Activated naive CD4-positive, alpha-beta T cell treated with anti-CD3 and anti-CD28 coated beads for 36 hours (primary cell): ENCODE measurements at regions not wholly inside any gene's neighbourhood (a gene's known extent, or its start where the extent isn't known, plus 50 kb on each side); places are given as distances from the start of the nearest gene placed in this dataset.

Experiments used
- CTCF ChIA-PET: fragments of 350-600 bp; sonication (Branson Sonifier 250); formaldehyde crosslinking; loops from one replicate; lab custom pipeline; 2021; ENCODE audit warnings: antibody characterized with exemption; lab: Charles Lee
- DNase-seq: peaks from one replicate; pipeline ENCODE4 v3.0.0-alpha.2; 2020
- H3K27ac Mint-ChIP-seq: one replicate; pipeline ENCODE4 v1.8.0; 2021; ENCODE audit warnings: mild to moderate bottlenecking, mixed read lengths
- H3K27me3 Mint-ChIP-seq: one replicate; pipeline ENCODE4 v1.8.0; 2021; ENCODE audit warnings: low read depth, mixed read lengths
- H3K36me3 Mint-ChIP-seq: one replicate; pipeline ENCODE4 v1.8.0; 2021; ENCODE audit warnings: low read depth, mixed read lengths
- H3K4me1 Mint-ChIP-seq: one replicate; pipeline ENCODE4 v1.8.0; 2021; ENCODE audit warnings: low read depth, mixed read lengths
- H3K4me3 Mint-ChIP-seq: one replicate; pipeline ENCODE4 v1.8.0; 2021; ENCODE audit warnings: mild to moderate bottlenecking, moderate library complexity, mixed read lengths
- H3K9me3 Mint-ChIP-seq: one replicate; pipeline ENCODE4 v1.8.0; 2021; ENCODE audit warnings: mixed read lengths
- intact Hi-C: fragments of 100-400 bp; cut with micrococcal nuclease; formaldehyde crosslinking; loops from one replicate; pipeline ENCODE4 v1.15.1; 2023

DNA sequence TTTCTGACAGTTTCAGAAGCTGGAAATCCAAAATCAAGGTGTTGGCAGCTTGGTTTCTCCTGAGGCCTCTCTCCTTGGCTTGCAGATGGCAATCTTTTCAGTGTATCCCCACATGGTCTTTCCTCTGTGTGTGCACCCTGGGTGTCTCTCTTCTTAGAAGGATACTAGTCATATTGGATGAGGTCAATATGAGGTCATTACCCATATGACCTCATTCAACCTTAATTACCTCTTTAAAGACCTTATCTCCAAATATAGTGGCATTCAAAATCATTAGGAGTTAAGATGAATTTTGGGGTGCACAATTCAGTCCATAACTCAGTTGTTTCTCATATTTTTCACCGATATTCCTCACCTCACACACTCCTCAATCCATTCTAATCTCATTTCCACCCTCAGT lies 92.4 kb upstream of the TGM3 start:
- no peak for DNase-seq
- Mint-ChIP-seq H3K9me3 (no peaks in the 10 kb centered on the region), H3K4me3 (no peak overlapping the region), H3K4me1 (peaks cover 2% of the 10 kb centered on the region), H3K27me3 (no peaks in the 10 kb centered on the region), H3K36me3 (no peaks in the 10 kb centered on the region), H3K27ac (no peak overlapping the region)
- CTCF ChIA-PET: no interaction called here
- intact Hi-C loops: no loop called here

- no peaks in the 10 kb centered on the region for H3K36me3 Mint-ChIP-seq
- intact Hi-C loops: no loop called here
- no peaks in the 10 kb centered on the region for H3K9me3 Mint-ChIP-seq
- peaks cover 2% of the 10 kb centered on the region for H3K4me1 Mint-ChIP-seq
- CTCF ChIA-PET: no interaction called here
- H3K27ac Mint-ChIP-seq: no peak overlapping the region
- no peaks in the 10 kb centered on the region for H3K27me3 Mint-ChIP-seq
- H3K4me3 Mint-ChIP-seq: no peak overlapping the region
- DNase-seq: no peak
Observed at GRCh38 chr20:2204021-2204420, 91.8 kb upstream of the TGM3 start.

DNA sequence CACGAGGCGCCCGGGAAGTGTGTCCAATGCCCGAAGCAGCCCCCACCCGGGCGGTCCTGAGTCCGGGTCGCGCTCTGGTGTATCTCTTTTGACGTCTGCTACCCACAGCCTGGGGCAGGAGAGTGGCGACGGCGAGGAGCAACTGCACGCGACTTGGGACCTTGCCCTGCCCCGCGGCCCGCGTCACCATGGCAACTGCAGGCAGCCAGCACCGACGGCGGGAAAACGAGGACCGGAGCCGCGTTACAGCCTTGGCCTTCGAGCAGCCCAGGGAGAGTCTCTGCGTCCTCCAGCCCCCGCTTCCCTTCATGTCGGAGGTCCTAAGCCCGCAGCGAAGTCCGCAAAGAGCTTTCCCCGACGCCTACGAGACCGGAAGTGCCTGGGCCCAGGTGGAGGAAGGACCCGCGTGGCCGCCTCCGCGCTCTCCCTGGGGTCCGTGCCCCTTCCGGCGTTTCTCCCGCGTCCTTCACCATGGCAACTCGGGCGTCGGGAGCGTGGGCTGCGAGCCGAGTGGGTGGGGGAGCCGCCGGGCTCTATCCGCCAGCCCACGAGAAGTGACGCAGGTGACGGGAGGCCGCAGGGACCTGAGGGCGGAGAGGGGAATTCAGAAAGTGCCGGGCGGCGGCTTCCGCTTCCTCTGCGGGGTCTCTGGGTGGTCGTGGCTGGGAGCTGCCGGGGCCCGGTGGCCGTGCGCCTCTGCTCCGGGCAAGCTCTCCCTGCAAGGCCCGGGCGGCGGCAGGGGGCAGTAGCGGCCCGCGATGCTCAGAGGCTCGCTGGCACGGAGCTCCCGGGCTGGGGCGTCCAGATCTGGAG lies 88.6 kb upstream of the TGM3 start:
- Mint-ChIP-seq H3K4me1 (peaks cover 2% of the 10 kb centered on the region), H3K4me3 (peak overlapping the region; percentile 71), H3K36me3 (no peaks in the 10 kb centered on the region), H3K27me3 (peaks cover 6% of the 10 kb centered on the region), H3K9me3 (no peaks in the 10 kb centered on the region), H3K27ac (no peak overlapping the region)
- CTCF ChIA-PET: interaction anchor here (0.5 to 2.8 kb wide), 27 partner anchors 10 to 376 kb away, joined by 3 to 25 read pairs (median 4); no protein-coding TSS in a partner anchor
- intact Hi-C loops: loop anchor here (1.0 kb wide), 3 partner anchors 11 to 245 kb away; no protein-coding TSS in a partner anchor
- DNase-seq: peak; percentile 75

GRCh38 chr20:2207770-2208097 lies 88.1 kb upstream of the TGM3 start:
- Mint-ChIP-seq H3K36me3 (no peaks in the 10 kb centered on the region), H3K4me1 (peaks cover 2% of the 10 kb centered on the region), H3K9me3 (no peaks in the 10 kb centered on the region), H3K4me3 (peak overlapping the region; percentile 71), H3K27ac (no peak overlapping the region), H3K27me3 (peaks cover 8% of the 10 kb centered on the region)
- intact Hi-C loops: loop anchor here (1.0 kb wide), 3 partner anchors 11 to 245 kb away; no protein-coding TSS in a partner anchor
- DNase-seq: no peak
- CTCF ChIA-PET: interaction anchor here (0.7 to 2.8 kb wide), 26 partner anchors 10 to 314 kb away, joined by 3 to 25 read pairs (median 4); no protein-coding TSS in a partner anchor

DNA sequence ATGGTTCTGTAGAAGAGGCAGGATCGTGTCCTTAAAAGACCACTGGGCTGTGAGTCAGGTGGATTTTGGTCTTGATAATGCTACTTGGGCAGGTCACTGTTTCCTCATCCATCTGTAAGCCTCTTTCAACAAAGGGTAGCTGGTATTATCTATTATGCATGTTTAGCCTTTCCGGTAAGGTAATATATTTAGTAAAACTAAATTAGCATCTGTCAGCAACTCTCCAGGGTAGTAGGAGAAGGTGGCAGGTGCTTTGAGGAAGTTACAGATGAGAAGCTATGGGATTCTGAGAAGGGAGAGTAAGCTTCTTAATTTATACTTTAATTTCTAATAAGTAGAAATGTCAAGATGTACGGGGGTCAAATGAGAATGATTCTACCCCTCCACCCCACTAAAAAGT lies 86.9 kb upstream of the TGM3 start:
- Mint-ChIP-seq H3K36me3 (no peaks in the 10 kb centered on the region), H3K4me1 (peaks cover 2% of the 10 kb centered on the region), H3K4me3 (no peak overlapping the region), H3K27me3 (peaks cover 8% of the 10 kb centered on the region), H3K27ac (no peak overlapping the region), H3K9me3 (no peaks in the 10 kb centered on the region)
- DNase-seq: no peak
- intact Hi-C loops: no loop called here
- CTCF ChIA-PET: interaction anchor here (0.7 to 3.3 kb wide), 6 partner anchors 9 to 247 kb away, joined by 3 to 25 read pairs (median 10); no protein-coding TSS in a partner anchor

- CTCF ChIA-PET: interaction anchor here (0.5 to 3.3 kb wide), 3 partner anchors 159 to 924 kb away, joined by 3 to 10 read pairs (median 4); no protein-coding TSS in a partner anchor
- Mint-ChIP-seq H3K36me3 (no peaks in the 10 kb centered on the region), H3K27ac (no peak overlapping the region), H3K4me1 (peaks cover 2% of the 10 kb centered on the region), H3K4me3 (no peak overlapping the region), H3K27me3 (peaks cover 8% of the 10 kb centered on the region), H3K9me3 (no peaks in the 10 kb centered on the region)
- intact Hi-C loops: no loop called here
- DNase-seq: no peak
Observed at GRCh38 chr20:2210646-2211552, 84.9 kb upstream of the TGM3 start.

DNA sequence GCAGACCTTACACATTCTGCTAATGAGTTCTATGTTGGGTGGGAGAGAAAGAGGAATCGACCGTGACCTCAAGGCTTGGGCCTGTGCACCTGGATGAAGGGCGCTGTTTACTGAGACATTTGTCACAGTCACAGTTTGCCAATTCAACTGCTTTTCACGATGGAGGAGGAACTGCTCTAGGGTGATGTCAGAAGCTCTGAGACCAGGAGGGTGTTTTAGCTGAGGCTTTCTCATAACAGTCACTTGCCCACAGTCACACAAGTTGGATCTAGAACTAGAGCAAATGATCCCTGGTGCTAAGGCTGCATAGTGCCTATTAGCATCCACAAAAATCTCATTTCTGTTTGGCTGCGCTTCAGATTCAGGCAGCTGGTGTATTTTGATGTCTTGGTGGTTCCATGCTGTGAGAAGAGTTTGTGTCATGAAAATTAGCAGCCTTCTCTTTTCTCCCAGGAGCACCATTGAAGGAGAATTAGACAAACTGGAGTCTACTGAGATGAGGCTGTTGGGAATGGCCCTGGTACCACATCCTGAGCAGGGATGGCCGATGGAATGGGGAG lies 83.3 kb upstream of the TGM3 start:
- no peaks in the 10 kb centered on the region for H3K36me3 Mint-ChIP-seq
- CTCF ChIA-PET: interaction anchor here (0.6 to 3.3 kb wide), 3 partner anchors 37 to 541 kb away, joined by 3 to 10 read pairs (median 3); no protein-coding TSS in a partner anchor
- intact Hi-C loops: no loop called here
- H3K4me1 Mint-ChIP-seq: peaks cover 2% of the 10 kb centered on the region
- peaks cover 8% of the 10 kb centered on the region for H3K27me3 Mint-ChIP-seq
- no peak overlapping the region for H3K27ac Mint-ChIP-seq
- H3K9me3 Mint-ChIP-seq: no peaks in the 10 kb centered on the region
- DNase-seq: no peak
- H3K4me3 Mint-ChIP-seq: no peak overlapping the region

- no peak for DNase-seq
- H3K27ac Mint-ChIP-seq: no peak overlapping the region
- no peaks in the 10 kb centered on the region for H3K9me3 Mint-ChIP-seq
- peaks cover 8% of the 10 kb centered on the region for H3K27me3 Mint-ChIP-seq
- H3K4me1 Mint-ChIP-seq: peaks cover 11% of the 10 kb centered on the region
- no peak overlapping the region for H3K4me3 Mint-ChIP-seq
- H3K36me3 Mint-ChIP-seq: no peaks in the 10 kb centered on the region
- CTCF ChIA-PET: interaction anchor here (0.6 kb wide), 1 partner anchor 239 kb away, joined by 3 read pairs; no protein-coding TSS in a partner anchor
- intact Hi-C loops: no loop called here
Observed at GRCh38 chr20:2213401-2213800, 82.4 kb upstream of the TGM3 start.

GRCh38 chr20:2217857-2218539 lies 77.8 kb upstream of the TGM3 start:
- CTCF ChIA-PET: interaction anchor here (0.9 to 1.4 kb wide), 3 partner anchors 9 to 174 kb away, joined by 3 to 14 read pairs (median 3); no protein-coding TSS in a partner anchor
- peaks cover 22% of the 10 kb centered on the region for H3K4me1 Mint-ChIP-seq
- H3K36me3 Mint-ChIP-seq: no peaks in the 10 kb centered on the region
- H3K9me3 Mint-ChIP-seq: peaks cover 6% of the 10 kb centered on the region
- intact Hi-C loops: loop anchor here (1.0 to 5.0 kb wide), 3 partner anchors 11 to 254 kb away; partner anchors contain the start of genes SNRPB and STK35
- peak; percentile 73 for DNase-seq
- no peak overlapping the region for H3K4me3 Mint-ChIP-seq
- H3K27me3 Mint-ChIP-seq: no peaks in the 10 kb centered on the region
- H3K27ac Mint-ChIP-seq: peak overlapping the region; percentile 42

- intact Hi-C loops: loop anchor here (5.0 kb wide), 2 partner anchors 117 to 253 kb away; partner anchors contain the start of genes SNRPB and STK35
- H3K4me3 Mint-ChIP-seq: no peak overlapping the region
Observed at GRCh38 chr20:2219481-2220006, 76.3 kb upstream of the TGM3 start.

DNA sequence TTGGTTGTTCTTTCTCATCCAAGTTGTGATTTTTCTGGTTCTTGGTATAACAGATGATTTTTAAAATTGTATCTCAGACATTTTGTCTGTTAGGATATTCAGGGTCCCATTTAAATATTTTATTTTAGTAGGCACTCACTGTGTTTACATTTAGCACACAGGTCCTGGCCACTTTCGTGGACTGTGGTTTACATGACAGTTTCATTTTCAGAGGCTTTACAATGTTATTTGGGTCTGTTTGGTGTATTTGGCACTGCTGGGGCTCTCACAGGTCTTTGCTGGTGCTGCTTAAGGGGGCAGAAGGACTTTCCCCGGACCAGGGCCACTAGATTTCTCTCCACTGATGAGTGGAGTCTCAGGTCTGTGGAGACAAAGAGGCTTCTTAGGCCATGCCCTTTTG lies 75.5 kb upstream of the TGM3 start:
- Mint-ChIP-seq H3K27ac (no peak overlapping the region), H3K9me3 (peaks cover 6% of the 10 kb centered on the region), H3K27me3 (no peaks in the 10 kb centered on the region), H3K4me3 (no peak overlapping the region), H3K36me3 (no peaks in the 10 kb centered on the region), H3K4me1 (peaks cover 22% of the 10 kb centered on the region)
- CTCF ChIA-PET: no interaction called here
- intact Hi-C loops: no loop called here
- no peak for DNase-seq

More at GRCh38 chr20:2219481-2220006, 76.3 kb upstream of the TGM3 start:
- peaks cover 6% of the 10 kb centered on the region for H3K9me3 Mint-ChIP-seq
- CTCF ChIA-PET: interaction anchor here (0.7 to 0.9 kb wide), 2 partner anchors 12 to 125 kb away, joined by 3 read pairs; no protein-coding TSS in a partner anchor
- no peaks in the 10 kb centered on the region for H3K27me3 Mint-ChIP-seq
- peaks cover 22% of the 10 kb centered on the region for H3K4me1 Mint-ChIP-seq
- H3K27ac Mint-ChIP-seq: no peak overlapping the region
- no peak for DNase-seq
- H3K36me3 Mint-ChIP-seq: no peaks in the 10 kb centered on the region
